CD14-positive monocyte (primary cell): ENCODE measurements at regions not wholly inside any gene's neighbourhood (a gene's known extent, or its start where the extent isn't known, plus 50 kb on each side); places are given as distances from the start of the nearest gene placed in this dataset.

ENCODE experiments used
- DNase-seq, 3 donors: peaks; one replicate each; pipeline ENCODE4 v3.0.0-alpha.2; 2011 to 2022
- H2AFZ ChIP-seq: 2 replicates; pipeline ENCODE4 v1.6.0; 2012; ENCODE audit warnings: mild to moderate bottlenecking, low read depth, low read length, inconsistent platforms; ENCODE audit not compliant: insufficient read depth, poor library complexity, severe bottlenecking
- H3K27ac ChIP-seq, 2 donors: 1 replicate in 1 of 2; 2 replicates in 1 of 2; pipeline ENCODE4 v1.5.1; 2012 to 2013; ENCODE audit warnings: low read length in 2 of 2, control low read depth in 1 of 2, inconsistent platforms in 1 of 2, low read depth in 1 of 2, mild to moderate bottlenecking in 1 of 2
- H3K27me3 ChIP-seq, 2 donors: one replicate each; pipeline versions ENCODE4 v1.6.0 to v1.6.1; 2011 to 2013; ENCODE audit warnings: low read length in 2 of 2; ENCODE audit not compliant: control insufficient read depth in 2 of 2, insufficient read depth in 2 of 2
- H3K36me3 ChIP-seq, 2 donors: replicated peaks in 1 of 2; 1 replicate in 1 of 2; 2 replicates in 1 of 2; pipeline versions ENCODE4 v1.5.1 to v1.6.1; 2012 to 2013; ENCODE audit warnings: low read length in 2 of 2, control low read depth in 1 of 2, inconsistent platforms in 1 of 2, mild to moderate bottlenecking in 1 of 2; ENCODE audit not compliant: insufficient read depth in 2 of 2, control insufficient read depth in 1 of 2
- H3K4me1 ChIP-seq, 2 donors: 1 replicate in 1 of 2; 2 replicates in 1 of 2; pipeline versions ENCODE4 v1.5.1 to v1.6.1; 2012 to 2013; ENCODE audit warnings: low read length in 2 of 2, control low read depth in 1 of 2, inconsistent platforms in 1 of 2, mild to moderate bottlenecking in 1 of 2, moderate library complexity in 1 of 2; ENCODE audit not compliant: insufficient read depth in 2 of 2, control insufficient read depth in 1 of 2
- H3K4me2 ChIP-seq: replicated peaks from 2 replicates; pipeline ENCODE3; 2012; ENCODE audit warnings: low read length, moderate library complexity, mild to moderate bottlenecking; ENCODE audit not compliant: poor library complexity, severe bottlenecking; ENCODE audit errors: extremely low read depth
- H3K4me3 ChIP-seq, 3 experiments: fragments of 200-600 bp in 1 of 3; sonication (generic) in 1 of 3; replicated peaks in 1 of 3; 1 replicate in 2 of 3; 2 replicates in 1 of 3; pipeline ENCODE4 v1.5.1; 2011 to 2013; ENCODE audit warnings: low read length in 3 of 3, mild to moderate bottlenecking in 3 of 3, control low read depth in 2 of 3, low read depth in 2 of 3, inconsistent platforms in 1 of 3, moderate library complexity in 1 of 3
- H3K79me2 ChIP-seq: 2 replicates; pipeline ENCODE4 v1.6.0; 2012; ENCODE audit warnings: mild to moderate bottlenecking, control low read depth, inconsistent platforms, low read length, moderate library complexity; ENCODE audit not compliant: insufficient read depth
- H3K9ac ChIP-seq: 2 replicates; pipeline ENCODE4 v1.6.0; 2017; ENCODE audit warnings: low read length, mild to moderate bottlenecking; ENCODE audit not compliant: insufficient read depth, poor library complexity, severe bottlenecking
- H3K9me3 ChIP-seq, 2 donors: replicated peaks in 1 of 2; 1 replicate in 1 of 2; 2 replicates in 1 of 2; pipeline versions ENCODE4 v1.5.1 to v1.6.1; 2012 to 2013; ENCODE audit warnings: low read length in 2 of 2, control low read depth in 1 of 2; ENCODE audit not compliant: control insufficient read depth in 1 of 2, insufficient read depth in 1 of 2
- H4K20me1 ChIP-seq: 2 replicates; pipeline ENCODE4 v1.6.0; 2012; ENCODE audit warnings: mild to moderate bottlenecking, low read length, control low read depth, moderate library complexity; ENCODE audit not compliant: insufficient read depth
- H3K27ac Mint-ChIP-seq, 7 donors: one replicate each; pipeline ENCODE4 v1.8.0; 2020; ENCODE audit warnings: mild to moderate bottlenecking in 7 of 7, mixed read lengths in 7 of 7, moderate library complexity in 6 of 7, inconsistent platforms in 2 of 7
- H3K27me3 Mint-ChIP-seq, 3 donors: one replicate each; pipeline ENCODE4 v1.8.0; 2021 to 2022; ENCODE audit warnings: low read depth in 3 of 3, mild to moderate bottlenecking in 3 of 3, mixed read lengths in 3 of 3, moderate library complexity in 3 of 3, inconsistent platforms in 1 of 3
- H3K36me3 Mint-ChIP-seq, 2 donors: one replicate each; pipeline ENCODE4 v1.8.0; 2020; ENCODE audit warnings: mixed read lengths in 2 of 2, inconsistent platforms in 1 of 2, mild to moderate bottlenecking in 1 of 2
- H3K4me1 Mint-ChIP-seq: one replicate; pipeline ENCODE4 v1.8.0; 2020; ENCODE audit warnings: mild to moderate bottlenecking, mixed read lengths
- H3K4me3 Mint-ChIP-seq, 2 donors: one replicate each; pipeline ENCODE4 v1.8.0; 2020; ENCODE audit warnings: mild to moderate bottlenecking in 2 of 2, mixed read lengths in 2 of 2, moderate library complexity in 1 of 2
- H3K9me3 Mint-ChIP-seq, 7 donors: one replicate each; pipeline ENCODE4 v1.8.0; 2020 to 2022; ENCODE audit warnings: mixed read lengths in 7 of 7, mild to moderate bottlenecking in 6 of 7, moderate library complexity in 6 of 7, inconsistent platforms in 2 of 7
- CTCF ChIP-seq: fragments of 200-600 bp; IDR thresholded peaks from one replicate; pipeline ENCODE4 v1.8.0; 2022; ENCODE audit warnings: antibody characterized with exemption, mild to moderate bottlenecking
- WGBS: methylation state at CpG from one replicate; pipeline ENCODE4 v1.1.5; 2013; ENCODE audit warnings: missing lambda C conversion rate; ENCODE audit not compliant: insufficient coverage; 5-methylcytosine and 5-hydroxymethylcytosine counted together
- intact Hi-C, 2 donors: fragments of 100-400 bp; cut with micrococcal nuclease; formaldehyde crosslinking; loops; one replicate each; pipeline versions ENCODE4 v1.15.0 to v1.15.1; 2023

- H3K36me3 Mint-ChIP-seq = no peaks in the 10 kb centered on the region
- peaks cover 0 to 3% (median 2%) of the 10 kb centered on the region in 7 donors for H3K9me3 Mint-ChIP-seq
- H3K27me3 Mint-ChIP-seq = peaks cover 0 to 4% (median 2%) of the 10 kb centered on the region in 3 donors
- no peak for TF ChIP-seq CTCF
- intact Hi-C loops = no loop called here
- no peak overlapping the region for H3K4me2 ChIP-seq
- H3K79me2 ChIP-seq = no peaks in the 10 kb centered on the region
- no peaks in the 10 kb centered on the region for H3K27me3 ChIP-seq
- no peak for DNase-seq
- no peaks in the 10 kb centered on the region for H3K9me3 ChIP-seq
- WGBS = 50% methylated on average over 2 of the region's 7 CpGs
- no peak overlapping the region for H2AFZ ChIP-seq
- H3K27ac Mint-ChIP-seq = no peak overlapping the region
- H3K4me3 ChIP-seq = no peak overlapping the region
- H3K4me1 ChIP-seq = no peaks in the 10 kb centered on the region
- no peak overlapping the region for H3K4me3 Mint-ChIP-seq
- peaks cover 4% of the 10 kb centered on the region for H3K4me1 Mint-ChIP-seq
- no peak overlapping the region for H3K27ac ChIP-seq
- no peak overlapping the region for H3K9ac ChIP-seq
- H4K20me1 ChIP-seq = no peaks in the 10 kb centered on the region
- no peaks in the 10 kb centered on the region for H3K36me3 ChIP-seq
Measured at GRCh38 chr13:79723519-79724024, 242.6 kb downstream of the NDFIP2 start.

- Mint-ChIP-seq H3K27ac (no peak overlapping the region), H3K4me3 (no peak overlapping the region), H3K36me3 (no peaks in the 10 kb centered on the region), H3K27me3 (peaks cover 0 to 4% (median 2%) of the 10 kb centered on the region in 3 donors), H3K4me1 (peaks cover 4% of the 10 kb centered on the region), H3K9me3 (peaks cover 0 to 5% (median 3%) of the 10 kb centered on the region in 7 donors)
- 83% methylated on average over 1 of the region's 1 CpG for WGBS
- Histone ChIP-seq H4K20me1 (no peaks in the 10 kb centered on the region), H3K4me3 (no peak overlapping the region), H3K27me3 (no peaks in the 10 kb centered on the region), H3K9ac (no peak overlapping the region), H3K27ac (no peak overlapping the region), H3K4me1 (no peaks in the 10 kb centered on the region), H3K36me3 (no peaks in the 10 kb centered on the region), H3K79me2 (no peaks in the 10 kb centered on the region), H3K4me2 (no peak overlapping the region), H3K9me3 (no peaks in the 10 kb centered on the region), H2AFZ (no peak overlapping the region)
- DNase-seq = no peak
- intact Hi-C loops = no loop called here
- TF ChIP-seq CTCF = no peak
Measured at GRCh38 chr13:79722885-79723445, 242.0 kb downstream of the NDFIP2 start.
